PC-9 (cell line): ENCODE measurements at regions not wholly inside any gene's neighbourhood (a gene's known extent, or its start where the extent isn't known, plus 50 kb on each side); places are given as distances from the start of the nearest gene placed in this dataset.
"Not testable (repeated sequence)": the region's sequence is repeated elsewhere in the genome, so short reads cannot be mapped to it uniquely, and the experiment has no call there.

Experiments used
- EZH2 ChIP-seq: fragments of 200-600 bp; sonication (generic); IDR thresholded peaks from 2 replicates; pipeline ENCODE4 v1.8.0; 2017; ENCODE audit warnings: antibody characterized with exemption, low read depth
- TF ChIP-seq, protein P1 (sequence below): fragments of 200-600 bp; sonication (generic); conservative IDR thresholded peaks from 2 replicates; pipeline ENCODE4 v1.6.1; 2017; ENCODE audit warnings: mixed run types, antibody characterized with exemption, mild to moderate bottlenecking, moderate library complexity

DNA sequence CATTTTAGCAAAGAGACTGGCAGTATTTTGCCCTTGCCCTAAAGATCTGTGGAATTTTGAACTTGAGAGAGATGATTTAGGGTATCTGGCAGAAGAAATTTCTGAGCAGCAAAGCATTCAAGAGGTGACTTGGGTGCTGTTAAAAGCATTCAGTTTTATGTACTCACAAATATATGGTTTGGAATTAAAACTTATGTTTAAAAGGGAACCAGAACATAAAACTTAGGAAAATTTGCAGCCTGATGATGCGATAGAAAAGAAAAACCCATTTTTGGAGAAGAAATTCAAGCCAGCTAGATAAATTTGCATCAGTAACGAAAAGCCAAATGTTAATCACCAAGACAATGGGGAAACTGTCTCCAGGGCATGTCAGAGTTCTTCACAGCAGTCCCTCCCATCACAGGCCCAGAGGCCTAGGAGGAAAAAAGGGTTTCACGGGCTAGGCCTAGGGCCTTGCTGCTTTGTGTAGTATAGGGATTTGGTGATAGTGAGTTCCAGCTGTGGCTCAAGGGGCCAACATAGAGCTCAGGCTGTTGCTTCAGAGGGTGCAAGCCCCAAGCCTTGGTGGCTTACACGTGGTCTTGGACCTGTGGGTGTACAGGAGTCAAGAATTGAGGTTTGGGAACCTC, 104.4 kb downstream of the ASB1 start:
- TF ChIP-seq, protein P1, sequence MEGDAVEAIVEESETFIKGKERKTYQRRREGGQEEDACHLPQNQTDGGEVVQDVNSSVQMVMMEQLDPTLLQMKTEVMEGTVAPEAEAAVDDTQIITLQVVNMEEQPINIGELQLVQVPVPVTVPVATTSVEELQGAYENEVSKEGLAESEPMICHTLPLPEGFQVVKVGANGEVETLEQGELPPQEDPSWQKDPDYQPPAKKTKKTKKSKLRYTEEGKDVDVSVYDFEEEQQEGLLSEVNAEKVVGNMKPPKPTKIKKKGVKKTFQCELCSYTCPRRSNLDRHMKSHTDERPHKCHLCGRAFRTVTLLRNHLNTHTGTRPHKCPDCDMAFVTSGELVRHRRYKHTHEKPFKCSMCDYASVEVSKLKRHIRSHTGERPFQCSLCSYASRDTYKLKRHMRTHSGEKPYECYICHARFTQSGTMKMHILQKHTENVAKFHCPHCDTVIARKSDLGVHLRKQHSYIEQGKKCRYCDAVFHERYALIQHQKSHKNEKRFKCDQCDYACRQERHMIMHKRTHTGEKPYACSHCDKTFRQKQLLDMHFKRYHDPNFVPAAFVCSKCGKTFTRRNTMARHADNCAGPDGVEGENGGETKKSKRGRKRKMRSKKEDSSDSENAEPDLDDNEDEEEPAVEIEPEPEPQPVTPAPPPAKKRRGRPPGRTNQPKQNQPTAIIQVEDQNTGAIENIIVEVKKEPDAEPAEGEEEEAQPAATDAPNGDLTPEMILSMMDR, result not testable (repeated sequence)
- TF ChIP-seq EZH2, result not testable (repeated sequence)
